ENCODE measurements at regions not wholly inside any gene's neighbourhood (a gene's known extent, or its start where the extent isn't known, plus 50 kb on each side); places are given as distances from the start of the nearest gene placed in this dataset.

DNA sequence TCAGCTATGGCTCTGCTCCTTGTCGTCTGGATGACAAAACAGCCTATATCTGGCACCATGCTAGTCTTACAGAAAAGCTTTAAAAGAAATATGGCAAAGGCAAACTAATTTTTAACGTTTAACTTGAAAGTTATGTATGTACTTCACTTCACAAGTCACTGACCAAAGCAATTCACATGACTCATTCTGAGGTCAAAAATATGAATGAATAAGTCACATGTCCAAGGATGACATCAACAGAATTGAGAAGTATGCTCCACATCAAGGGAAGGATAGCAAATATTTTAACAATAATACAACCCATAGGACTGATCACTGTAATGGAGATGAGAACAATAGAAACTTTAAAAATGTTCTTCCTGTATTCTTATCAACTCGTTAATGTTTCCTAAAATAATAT, 1072.6 kb upstream of the NUDT12 start:
- Histone ChIP-seq H3K4me3 (no peak overlapping the region), H3K4me1 (no peaks in the 10 kb centered on the region), H3K27ac (no peak overlapping the region), H3K27me3 (no peaks in the 10 kb centered on the region), H3K36me3 (no peaks in the 10 kb centered on the region), H3K9me3 (no peaks in the 10 kb centered on the region)
- TF ChIP-seq, protein P1, sequence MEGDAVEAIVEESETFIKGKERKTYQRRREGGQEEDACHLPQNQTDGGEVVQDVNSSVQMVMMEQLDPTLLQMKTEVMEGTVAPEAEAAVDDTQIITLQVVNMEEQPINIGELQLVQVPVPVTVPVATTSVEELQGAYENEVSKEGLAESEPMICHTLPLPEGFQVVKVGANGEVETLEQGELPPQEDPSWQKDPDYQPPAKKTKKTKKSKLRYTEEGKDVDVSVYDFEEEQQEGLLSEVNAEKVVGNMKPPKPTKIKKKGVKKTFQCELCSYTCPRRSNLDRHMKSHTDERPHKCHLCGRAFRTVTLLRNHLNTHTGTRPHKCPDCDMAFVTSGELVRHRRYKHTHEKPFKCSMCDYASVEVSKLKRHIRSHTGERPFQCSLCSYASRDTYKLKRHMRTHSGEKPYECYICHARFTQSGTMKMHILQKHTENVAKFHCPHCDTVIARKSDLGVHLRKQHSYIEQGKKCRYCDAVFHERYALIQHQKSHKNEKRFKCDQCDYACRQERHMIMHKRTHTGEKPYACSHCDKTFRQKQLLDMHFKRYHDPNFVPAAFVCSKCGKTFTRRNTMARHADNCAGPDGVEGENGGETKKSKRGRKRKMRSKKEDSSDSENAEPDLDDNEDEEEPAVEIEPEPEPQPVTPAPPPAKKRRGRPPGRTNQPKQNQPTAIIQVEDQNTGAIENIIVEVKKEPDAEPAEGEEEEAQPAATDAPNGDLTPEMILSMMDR (IDR thresholded peaks at IDR 0.05), result no peak
- DNase-seq (ENCODE audit: low spot score in 2 of 2), result no peak
- intact Hi-C loops (cut with DNase I), result no loop called here

DNA sequence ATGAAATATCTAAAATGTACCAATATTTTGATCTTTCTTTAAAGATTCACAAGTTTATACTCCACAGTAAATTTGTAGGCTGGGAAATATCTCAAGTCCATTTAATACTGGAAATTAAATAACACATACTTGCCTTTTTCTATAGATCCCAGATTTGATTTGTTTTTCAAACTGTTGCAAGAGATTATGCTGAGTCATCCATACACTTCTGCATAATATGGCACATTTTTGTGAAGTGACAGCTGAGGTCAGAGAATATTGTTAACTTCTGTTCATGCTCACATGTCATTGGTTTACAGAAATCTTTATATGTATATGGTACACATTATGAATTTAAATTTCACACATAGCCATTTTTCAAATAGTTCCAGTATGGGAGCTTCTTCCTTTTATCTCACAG, 1066.3 kb upstream of the NUDT12 start:
- Histone ChIP-seq H3K4me1 (no peaks in the 10 kb centered on the region), H3K9me3 (peaks cover 0 to 5% of the 10 kb centered on the region in 2 donors), H3K27ac (no peak overlapping the region), H3K36me3 (no peaks in the 10 kb centered on the region), H3K4me3 (no peak overlapping the region), H3K27me3 (no peaks in the 10 kb centered on the region)
- intact Hi-C loops (cut with DNase I), result no loop called here
- TF ChIP-seq, protein P1 (IDR thresholded peaks at IDR 0.05), result no peak
- DNase-seq (ENCODE audit: low spot score in 2 of 2), result no peak

DNA sequence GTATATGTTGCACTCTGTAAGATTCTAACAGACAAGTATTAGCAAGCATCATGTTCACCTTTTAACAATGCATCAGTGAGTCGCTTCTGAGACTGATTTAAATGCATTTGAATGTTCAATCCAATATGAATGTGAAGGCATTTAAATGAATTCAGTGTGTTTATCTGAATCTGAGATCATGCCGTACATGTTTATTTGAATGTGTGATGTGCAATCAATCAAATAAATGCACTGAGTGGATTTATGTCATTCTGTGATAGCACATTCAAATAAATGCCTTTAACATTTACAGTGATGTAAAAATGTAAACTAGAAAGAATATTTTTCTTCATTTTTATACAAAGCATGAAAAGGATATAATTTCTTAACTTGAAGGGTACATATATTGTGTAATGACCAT, 1063.5 kb upstream of the NUDT12 start:
- DNase-seq (ENCODE audit: low spot score in 2 of 2), result no peak
- no peaks in the 10 kb centered on the region for H3K4me1 ChIP-seq
- H3K9me3 ChIP-seq, result peaks cover 0 to 5% of the 10 kb centered on the region in 2 donors
- no peaks in the 10 kb centered on the region for H3K27me3 ChIP-seq
- H3K36me3 ChIP-seq, result no peaks in the 10 kb centered on the region
- H3K4me3 ChIP-seq, result no peak overlapping the region
- no peak overlapping the region for H3K27ac ChIP-seq
- intact Hi-C loops (cut with DNase I), result no loop called here
- TF ChIP-seq, protein P1 (IDR thresholded peaks at IDR 0.05), result no peak

DNA sequence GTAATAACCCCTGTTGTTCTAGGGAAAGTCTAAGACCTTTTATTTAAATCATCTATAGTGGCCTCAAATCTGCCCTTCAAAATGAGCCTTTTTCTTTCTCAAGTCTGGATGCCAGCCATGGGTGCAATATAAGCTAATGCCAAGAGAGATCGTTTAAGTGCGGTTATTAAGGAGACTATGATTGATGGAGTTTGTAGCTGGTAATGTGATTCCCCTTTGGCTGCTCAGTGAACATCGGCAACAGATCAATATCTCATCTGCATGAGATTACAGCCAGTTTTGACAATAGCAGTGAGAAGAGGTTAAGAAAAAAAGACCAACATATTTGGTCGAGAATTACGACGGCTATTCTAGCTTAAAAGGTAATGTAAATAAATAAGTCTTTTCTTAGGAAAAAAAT, 1049.4 kb upstream of the NUDT12 start:
- no peak overlapping the region for H3K27ac ChIP-seq
- no peaks in the 10 kb centered on the region for H3K36me3 ChIP-seq
- no peak overlapping the region for H3K4me3 ChIP-seq
- DNase-seq (ENCODE audit: low spot score in 2 of 2), result no peak
- intact Hi-C loops (cut with DNase I), result no loop called here
- no peaks in the 10 kb centered on the region for H3K27me3 ChIP-seq
- TF ChIP-seq, protein P1 (IDR thresholded peaks at IDR 0.05), result no peak
- H3K9me3 ChIP-seq, result no peaks in the 10 kb centered on the region
- H3K4me1 ChIP-seq, result no peaks in the 10 kb centered on the region

DNA sequence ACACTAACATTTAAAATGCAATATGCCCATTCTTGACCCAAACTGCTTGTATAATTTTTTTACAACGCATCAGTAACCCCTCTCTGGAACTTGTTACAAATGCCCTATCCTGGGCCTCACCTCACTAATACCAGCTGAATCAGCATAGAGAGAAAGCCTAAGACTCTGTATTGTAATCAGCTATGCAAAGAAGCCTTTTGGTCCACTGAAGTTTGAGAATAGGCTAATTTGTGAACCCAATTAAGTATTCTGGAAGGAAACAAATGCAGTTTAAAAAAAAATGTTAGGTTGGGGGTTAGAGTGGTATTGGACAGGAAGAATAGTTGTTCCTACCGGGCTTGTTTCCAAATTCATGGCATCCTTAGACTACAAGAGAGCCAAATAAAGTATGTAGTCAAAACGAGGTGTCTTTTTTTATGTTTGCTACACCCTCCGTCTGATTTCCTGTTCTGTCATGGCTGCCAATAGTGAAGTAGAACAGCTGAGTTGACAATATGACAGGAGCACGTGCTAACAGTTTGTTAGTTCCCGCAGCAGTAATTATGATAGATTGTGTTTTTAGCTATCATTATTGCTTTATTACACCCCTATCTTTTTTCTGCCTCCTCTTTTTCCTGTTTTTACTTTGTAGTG, 1048.7 kb upstream of the NUDT12 start:
- Histone ChIP-seq H3K27me3 (no peaks in the 10 kb centered on the region), H3K4me1 (no peaks in the 10 kb centered on the region), H3K4me3 (no peak overlapping the region), H3K27ac (no peak overlapping the region), H3K9me3 (no peaks in the 10 kb centered on the region), H3K36me3 (no peaks in the 10 kb centered on the region)
- no peak for DNase-seq (ENCODE audit: low spot score in 2 of 2)
- intact Hi-C loops (cut with DNase I), result no loop called here
- TF ChIP-seq, protein P1 (IDR thresholded peaks at IDR 0.05), result no peak

Measured in ascending aorta (tissue), 2 donors.